H9 (cell line): ENCODE measurements at regions not wholly inside any gene's neighbourhood (a gene's known extent, or its start where the extent isn't known, plus 50 kb on each side); places are given as distances from the start of the nearest gene placed in this dataset.

Experiments
- DNase-seq: peaks from one replicate; pipeline ENCODE4 v3.0.0-alpha.2; 2017
- H2AFZ ChIP-seq: one replicate; pipeline ENCODE4 v1.6.1; 2013; ENCODE audit warnings: mild to moderate bottlenecking, low read length, control low read depth, moderate library complexity
- H2AK5ac ChIP-seq: 2 replicates; pipeline ENCODE4 v1.6.1; 2013; ENCODE audit warnings: low read length, control low read depth, mixed read lengths; ENCODE audit not compliant: insufficient read length
- H2BK120ac ChIP-seq: one replicate; pipeline ENCODE4 v1.6.1; 2013; ENCODE audit warnings: low read depth, mild to moderate bottlenecking, low read length, control low read depth, inconsistent platforms; ENCODE audit not compliant: poor library complexity, severe bottlenecking
- H2BK12ac ChIP-seq: 2 replicates; pipeline ENCODE4 v1.6.1; 2013; ENCODE audit warnings: low read length, control low read depth, mixed read lengths, low read depth; ENCODE audit not compliant: insufficient read length
- H2BK15ac ChIP-seq: 2 replicates; pipeline ENCODE4 v1.6.1; 2013; ENCODE audit warnings: low read depth, low read length, control low read depth
- H2BK20ac ChIP-seq: one replicate; pipeline ENCODE4 v1.6.1; 2013; ENCODE audit warnings: low read depth, mild to moderate bottlenecking, low read length, control low read depth, inconsistent platforms; ENCODE audit not compliant: poor library complexity, severe bottlenecking
- H2BK5ac ChIP-seq: 2 replicates; pipeline ENCODE4 v1.6.1; 2013; ENCODE audit warnings: low read length, control low read depth, mixed read lengths; ENCODE audit not compliant: insufficient read length
- H3K14ac ChIP-seq: 2 replicates; pipeline ENCODE4 v1.6.1; 2013; ENCODE audit warnings: low read length, control low read depth; ENCODE audit not compliant: insufficient read depth
- H3K18ac ChIP-seq: 2 replicates; pipeline ENCODE4 v1.6.1; 2013; ENCODE audit warnings: low read depth, mild to moderate bottlenecking, mixed read lengths, low read length, control low read depth; ENCODE audit not compliant: insufficient read length
- H3K23ac ChIP-seq: 2 replicates; pipeline ENCODE4 v1.6.1; 2013; ENCODE audit warnings: low read length, control low read depth, mixed read lengths, low read depth; ENCODE audit not compliant: insufficient read length
- H3K23me2 ChIP-seq: 2 replicates; pipeline ENCODE4 v1.6.1; 2013; ENCODE audit warnings: low read depth, mild to moderate bottlenecking, mixed read lengths, low read length, control low read depth; ENCODE audit not compliant: insufficient read length, poor library complexity, severe bottlenecking
- H3K27ac ChIP-seq: 2 replicates; pipeline ENCODE4 v1.5.1; 2013; ENCODE audit warnings: low read length, control low read depth, mixed read lengths, low read depth; ENCODE audit not compliant: insufficient read length
- H3K27me3 ChIP-seq: 2 replicates; pipeline ENCODE4 v1.6.1; 2013; ENCODE audit warnings: low read length, control low read depth, inconsistent platforms; ENCODE audit not compliant: insufficient read depth
- H3K4ac ChIP-seq: 2 replicates; pipeline ENCODE4 v1.6.1; 2013; ENCODE audit warnings: low read depth, mild to moderate bottlenecking, control low read depth, inconsistent platforms, low read length, moderate library complexity
- H3K4me1 ChIP-seq: 2 replicates; pipeline ENCODE4 v1.6.1; 2013; ENCODE audit warnings: low read length, control low read depth, inconsistent platforms; ENCODE audit not compliant: insufficient read depth
- H3K4me2 ChIP-seq: 2 replicates; pipeline ENCODE4 v1.6.1; 2013; ENCODE audit warnings: low read length, control low read depth, mixed read lengths; ENCODE audit not compliant: insufficient read length, insufficient read depth
- H3K56ac ChIP-seq: 2 replicates; pipeline ENCODE4 v1.6.1; 2013; ENCODE audit warnings: low read depth, mild to moderate bottlenecking, mixed read lengths, low read length, control low read depth; ENCODE audit not compliant: insufficient read length
- H3K79me1 ChIP-seq: 2 replicates; pipeline ENCODE4 v1.6.1; 2013; ENCODE audit warnings: low read depth, mild to moderate bottlenecking, moderate library complexity, low read length, control low read depth, inconsistent platforms; ENCODE audit not compliant: insufficient read depth, poor library complexity, severe bottlenecking
- H3K79me2 ChIP-seq: 2 replicates; pipeline ENCODE4 v1.6.1; 2013; ENCODE audit warnings: low read length, control low read depth, inconsistent platforms; ENCODE audit not compliant: insufficient read depth
- H3K9ac ChIP-seq: 2 replicates; pipeline ENCODE4 v1.6.1; 2013; ENCODE audit warnings: low read length, control low read depth, mixed read lengths; ENCODE audit not compliant: insufficient read length; ENCODE audit errors: extremely low read depth
- H3K9me3 ChIP-seq: one replicate; pipeline ENCODE4 v1.6.1; 2013; ENCODE audit warnings: low read depth, low read length, inconsistent platforms; ENCODE audit not compliant: control insufficient read depth
- H3T11ph ChIP-seq: one replicate; pipeline ENCODE4 v1.6.1; 2013; ENCODE audit warnings: mild to moderate bottlenecking, low read length, control low read depth, inconsistent platforms
- H4K20me1 ChIP-seq: one replicate; pipeline ENCODE4 v1.6.1; 2013; ENCODE audit not compliant: control insufficient read depth, insufficient read length, insufficient read depth
- H4K5ac ChIP-seq: 2 replicates; pipeline ENCODE4 v1.6.1; 2013; ENCODE audit warnings: low read depth, mild to moderate bottlenecking, mixed read lengths, low read length, control low read depth; ENCODE audit not compliant: insufficient read length
- H4K8ac ChIP-seq: replicated peaks from 2 replicates; pipeline ENCODE4 v1.6.1; 2013; ENCODE audit warnings: low read length, control low read depth, mixed read lengths, low read depth; ENCODE audit not compliant: insufficient read length
- H4K91ac ChIP-seq: 2 replicates; pipeline ENCODE4 v1.6.1; 2013; ENCODE audit warnings: low read depth, mild to moderate bottlenecking, moderate library complexity, mixed read lengths, low read length, control low read depth; ENCODE audit not compliant: insufficient read length
- H3K27ac Mint-ChIP-seq, 3 experiments: 2 replicates in 2 of 3; 3 replicates in 1 of 3; pipeline ENCODE4 v1.8.0; 2020 to 2021; ENCODE audit warnings: mixed read lengths in 3 of 3, mild to moderate bottlenecking in 1 of 3, moderate library complexity in 1 of 3
- H3K27me3 Mint-ChIP-seq: 2 replicates; pipeline ENCODE4 v1.8.0; 2021; ENCODE audit warnings: low read depth, mild to moderate bottlenecking, moderate library complexity, mixed read lengths
- H3K36me3 Mint-ChIP-seq, 3 experiments: 2 replicates in 2 of 3; 3 replicates in 1 of 3; pipeline ENCODE4 v1.8.0; 2020 to 2021; ENCODE audit warnings: low read depth in 3 of 3, mixed read lengths in 3 of 3; ENCODE audit not compliant: insufficient read depth in 1 of 3
- H3K4me1 Mint-ChIP-seq, 2 experiments: 2 replicates each; pipeline ENCODE4 v1.8.0; 2020; ENCODE audit warnings: mixed read lengths in 2 of 2
- H3K4me3 Mint-ChIP-seq, 2 experiments: 2 replicates in 1 of 2; 3 replicates in 1 of 2; pipeline ENCODE4 v1.8.0; 2020 to 2021; ENCODE audit warnings: mild to moderate bottlenecking in 2 of 2, mixed read lengths in 2 of 2, moderate library complexity in 1 of 2
- H3K9me3 Mint-ChIP-seq, 2 experiments: 2 replicates in 1 of 2; 3 replicates in 1 of 2; pipeline ENCODE4 v1.8.0; 2020; ENCODE audit warnings: mild to moderate bottlenecking in 2 of 2, mixed read lengths in 2 of 2, moderate library complexity in 1 of 2
- CTCF ChIP-seq: fragments of 200-600 bp; sonication (generic); conservative IDR thresholded peaks from 3 replicates; pipeline ENCODE4 v1.8.0; 2021; ENCODE audit warnings: antibody characterized with exemption, mild to moderate bottlenecking
- WGBS: extraction: QIAGEN DNeasy Blood & Tissue Kit; methylation state at CpG from one replicate; pipeline ENCODE4 v1.1.7; 2013; ENCODE audit warnings: missing lambda C conversion rate, low lambda C conversion rate, mixed read lengths; ENCODE audit not compliant: insufficient read length; ENCODE audit errors: extremely low coverage; 5-methylcytosine and 5-hydroxymethylcytosine counted together

- no peak overlapping the region for H3K4me2 ChIP-seq
- H3K9me3 ChIP-seq, result peaks cover 13% of the 10 kb centered on the region
- H4K91ac ChIP-seq, result no peak overlapping the region
- no peak overlapping the region for H3T11ph ChIP-seq
- Mint-ChIP-seq H3K4me3 (no peak overlapping the region), H3K27ac (no peak overlapping the region), H3K9me3 (peaks cover 6 to 62% of the 10 kb centered on the region in 2 experiments), H3K27me3 (no peaks in the 10 kb centered on the region; the same call in 1 of the 2 replicates), H3K4me1 (no peaks in the 10 kb centered on the region), H3K36me3 (peaks cover 0 to 6% (median 0%) of the 10 kb centered on the region in 3 experiments; a peak in 5 of 7 replicates)
- H4K5ac ChIP-seq, result no peak overlapping the region
- no peaks in the 10 kb centered on the region for H3K4me1 ChIP-seq
- H2BK120ac ChIP-seq, result no peak overlapping the region
- no peak overlapping the region for H4K8ac ChIP-seq
- no peak overlapping the region; the same call in 1 of the 2 replicates for H3K14ac ChIP-seq
- no peaks in the 10 kb centered on the region for H3K27me3 ChIP-seq
- no peak overlapping the region for H2BK15ac ChIP-seq
- no peak overlapping the region for H3K56ac ChIP-seq
- H2AFZ ChIP-seq, result no peak overlapping the region
- no peaks in the 10 kb centered on the region for H3K23me2 ChIP-seq
- H3K27ac ChIP-seq, result no peak overlapping the region
- no peak overlapping the region for H3K18ac ChIP-seq
- no peaks in the 10 kb centered on the region for H4K20me1 ChIP-seq
- H3K79me1 ChIP-seq, result no peaks in the 10 kb centered on the region
- no peaks in the 10 kb centered on the region for H3K79me2 ChIP-seq
- no peak for TF ChIP-seq CTCF
- H2BK5ac ChIP-seq, result no peak overlapping the region
- no CpG with 5 or more reads among the region's 8 CpGs for WGBS
- H3K9ac ChIP-seq, result no peak overlapping the region
- no peak for DNase-seq
- H2AK5ac ChIP-seq, result no peak overlapping the region
- H3K23ac ChIP-seq, result no peak overlapping the region
- H2BK12ac ChIP-seq, result no peak overlapping the region
- H3K4ac ChIP-seq, result no peak overlapping the region
- no peak overlapping the region for H2BK20ac ChIP-seq
These were observed 97.3 kb upstream of the CNKSR2 start for GRCh38 chrX:21276736-21277433.
